OCI-LY1 (cell line): ENCODE measurements at regions not wholly inside any gene's neighbourhood (a gene's known extent, or its start where the extent isn't known, plus 50 kb on each side); places are given as distances from the start of the nearest gene placed in this dataset.

ENCODE experiments used
- H2AFZ ChIP-seq: fragments of 200-600 bp; sonication (generic), shearing (Covaris generic); 2 replicates; pipeline ENCODE4 v1.6.0; 2014; ENCODE audit warnings: antibody characterized with exemption, mild to moderate bottlenecking, low read length
- H3F3A ChIP-seq: fragments of 200-600 bp; sonication (generic), shearing (Covaris generic); 2 replicates; pipeline ENCODE4 v1.6.0; 2014; ENCODE audit warnings: mild to moderate bottlenecking, antibody characterized with exemption, low read length, moderate library complexity; ENCODE audit not compliant: insufficient read depth
- H3K27ac ChIP-seq: fragments of 200-600 bp; sonication (generic); 2 replicates; pipeline ENCODE4 v1.5.1; 2014; ENCODE audit warnings: low read length, mixed run types, mild to moderate bottlenecking, low read depth; ENCODE audit not compliant: poor library complexity, severe bottlenecking
- H3K27me3 ChIP-seq: fragments of 200-600 bp; sonication (generic); 2 replicates; pipeline ENCODE4 v1.6.0; 2014; ENCODE audit warnings: antibody characterized with exemption, mild to moderate bottlenecking, low read length, moderate library complexity; ENCODE audit not compliant: insufficient read depth
- H3K36me3 ChIP-seq: fragments of 200-600 bp; sonication (generic); 2 replicates; pipeline ENCODE4 v1.6.1; 2014; ENCODE audit warnings: mild to moderate bottlenecking, antibody characterized with exemption, low read length, moderate library complexity, mixed read lengths; ENCODE audit not compliant: insufficient read depth
- H3K4me1 ChIP-seq: fragments of 200-600 bp; sonication (generic); 2 replicates; pipeline ENCODE4 v1.5.1; 2014; ENCODE audit warnings: mild to moderate bottlenecking, low read length, moderate library complexity; ENCODE audit not compliant: insufficient read depth, severe bottlenecking
- H3K4me2 ChIP-seq: fragments of 200-600 bp; sonication (generic), shearing (Covaris generic); 2 replicates; pipeline ENCODE4 v1.6.1; 2014; ENCODE audit warnings: low read length
- H3K4me3 ChIP-seq: fragments of 200-600 bp; sonication (generic); 2 replicates; pipeline ENCODE4 v1.5.1; 2014; ENCODE audit warnings: low read length, low read depth, mild to moderate bottlenecking, mixed read lengths; ENCODE audit not compliant: poor library complexity, severe bottlenecking
- H3K79me2 ChIP-seq: fragments of 200-600 bp; shearing (Covaris generic); 2 replicates; pipeline ENCODE4 v1.6.1; 2016; ENCODE audit warnings: mixed run types, low read length, mixed read lengths; ENCODE audit not compliant: insufficient read depth
- H3K9ac ChIP-seq: fragments of 200-600 bp; sonication (generic), shearing (Covaris generic); 2 replicates; pipeline ENCODE4 v1.6.1; 2014; ENCODE audit warnings: mild to moderate bottlenecking, low read length, mixed read lengths
- H3K9me2 ChIP-seq: fragments of 200-600 bp; sonication (generic), shearing (Covaris generic); 2 replicates; pipeline ENCODE4 v1.6.1; 2014; ENCODE audit warnings: low read depth, mild to moderate bottlenecking, low read length, mixed read lengths
- H3K9me3 ChIP-seq: fragments of 200-600 bp; shearing (Covaris generic); 2 replicates; pipeline ENCODE4 v1.6.1; 2014; ENCODE audit warnings: low read length, mixed read lengths
- H4K20me1 ChIP-seq: fragments of 200-600 bp; sonication (generic), shearing (Covaris generic); 2 replicates; pipeline ENCODE4 v1.6.0; 2016; ENCODE audit warnings: mild to moderate bottlenecking, low read length; ENCODE audit not compliant: insufficient read depth
- CTCF ChIP-seq: fragments of 200-600 bp; sonication (generic), shearing (Covaris generic); IDR thresholded peaks from 2 replicates; pipeline ENCODE4 v1.5.1; 2017; ENCODE audit warnings: mild to moderate bottlenecking, antibody characterized with exemption, low read length, moderate library complexity, mixed read lengths
- EZH2 ChIP-seq: fragments of 200-600 bp; sonication (generic), shearing (Covaris generic); IDR thresholded peaks from 2 replicates; pipeline ENCODE4 v1.8.0; 2017; ENCODE audit warnings: borderline replicate concordance, mixed run types, mild to moderate bottlenecking, antibody characterized with exemption, low read length, moderate library complexity, mixed read lengths

DNA sequence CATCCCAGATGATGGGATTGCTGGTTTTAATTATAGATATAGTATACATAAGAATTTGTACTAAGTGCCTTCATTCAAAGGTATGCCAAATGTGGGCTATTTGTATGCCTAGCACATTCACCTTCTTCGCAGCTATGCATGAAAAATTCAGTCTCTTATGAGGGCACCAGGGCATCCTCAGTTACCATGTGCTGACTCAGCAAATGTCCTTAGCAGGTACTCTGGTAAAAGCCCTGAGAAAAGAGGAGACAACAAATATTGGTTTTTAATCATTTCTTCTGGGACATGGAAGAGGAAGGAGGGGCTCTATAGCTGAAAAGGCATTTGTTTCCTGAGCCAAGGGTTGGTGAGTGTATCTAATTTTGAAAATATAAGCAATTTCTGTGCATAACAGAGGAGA, 258.1 kb upstream of the BMP2 start:
- H3K9ac ChIP-seq = no peak overlapping the region
- TF ChIP-seq EZH2 (no peak), CTCF (no peak)
- no peak overlapping the region for H2AFZ ChIP-seq
- H3K4me1 ChIP-seq = no peaks in the 10 kb centered on the region
- H3K9me2 ChIP-seq = no peaks in the 10 kb centered on the region
- H3K27ac ChIP-seq = no peak overlapping the region
- no peaks in the 10 kb centered on the region for H3K9me3 ChIP-seq
- no peaks in the 10 kb centered on the region for H4K20me1 ChIP-seq
- no peaks in the 10 kb centered on the region for H3K27me3 ChIP-seq
- H3F3A ChIP-seq = no peaks in the 10 kb centered on the region
- no peaks in the 10 kb centered on the region for H3K79me2 ChIP-seq
- H3K4me2 ChIP-seq = no peak overlapping the region
- H3K36me3 ChIP-seq = no peaks in the 10 kb centered on the region
- H3K4me3 ChIP-seq = no peak overlapping the region

- no peak overlapping the region for H2AFZ ChIP-seq
- H3K9me3 ChIP-seq = no peaks in the 10 kb centered on the region
- H3K4me2 ChIP-seq = no peak overlapping the region
- H4K20me1 ChIP-seq = no peaks in the 10 kb centered on the region
- no peaks in the 10 kb centered on the region for H3K79me2 ChIP-seq
- no peaks in the 10 kb centered on the region for H3K4me1 ChIP-seq
- H3K4me3 ChIP-seq = no peak overlapping the region
- no peaks in the 10 kb centered on the region for H3K9me2 ChIP-seq
- TF ChIP-seq CTCF (no peak), EZH2 (no peak)
- H3K27me3 ChIP-seq = no peaks in the 10 kb centered on the region
- H3K36me3 ChIP-seq = no peaks in the 10 kb centered on the region
- no peak overlapping the region for H3K9ac ChIP-seq
- H3K27ac ChIP-seq = no peak overlapping the region
- no peaks in the 10 kb centered on the region for H3F3A ChIP-seq
Measured at GRCh38 chr20:6506906-6507305, 260.6 kb upstream of the BMP2 start.

DNA sequence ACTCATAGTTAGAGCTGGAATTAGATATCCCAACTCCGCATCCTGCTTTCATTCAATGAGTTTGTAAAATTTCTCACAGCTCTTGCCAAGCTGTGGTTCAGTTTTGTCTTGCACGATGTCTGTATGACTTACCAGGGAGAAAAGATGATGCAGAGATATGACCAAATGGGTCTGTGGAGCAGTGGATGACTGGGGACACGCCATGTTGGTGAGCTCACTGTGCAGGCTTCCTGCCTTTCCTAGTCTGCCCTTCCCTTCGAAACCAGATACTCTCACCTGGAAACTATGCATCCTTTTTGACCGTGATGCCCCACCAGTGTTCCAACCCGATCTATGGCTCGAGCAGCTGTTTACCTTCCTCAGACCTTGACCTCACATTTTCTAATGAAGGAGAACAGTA, 262.7 kb upstream of the BMP2 start:
- Histone ChIP-seq H3K9me3 (no peaks in the 10 kb centered on the region), H3K36me3 (no peaks in the 10 kb centered on the region), H3K27me3 (no peaks in the 10 kb centered on the region), H3K27ac (no peak overlapping the region), H3K4me1 (no peaks in the 10 kb centered on the region), H3K9me2 (no peaks in the 10 kb centered on the region), H4K20me1 (no peaks in the 10 kb centered on the region), H3F3A (no peaks in the 10 kb centered on the region), H3K79me2 (no peaks in the 10 kb centered on the region), H3K9ac (no peak overlapping the region), H2AFZ (no peak overlapping the region), H3K4me3 (no peak overlapping the region), H3K4me2 (no peak overlapping the region)
- TF ChIP-seq EZH2 = no peak
- no peak for TF ChIP-seq CTCF
